HG03342 (cell line): ENCODE measurements at regions not wholly inside any gene's neighbourhood (a gene's known extent, or its start where the extent isn't known, plus 50 kb on each side); places are given as distances from the start of the nearest gene placed in this dataset.

Experiments used
- ATAC-seq: cut with Tn5 transposase; IDR thresholded peaks from one replicate; pipeline ENCODE4 v1.9.1; 2021; ENCODE audit warnings: mild to moderate bottlenecking, moderate library complexity; ENCODE audit not compliant: unreplicated experiment

- no peak for ATAC-seq
Observed at GRCh38 chr2:6054161-6054671, 362.0 kb downstream of the SOX11 start.

DNA sequence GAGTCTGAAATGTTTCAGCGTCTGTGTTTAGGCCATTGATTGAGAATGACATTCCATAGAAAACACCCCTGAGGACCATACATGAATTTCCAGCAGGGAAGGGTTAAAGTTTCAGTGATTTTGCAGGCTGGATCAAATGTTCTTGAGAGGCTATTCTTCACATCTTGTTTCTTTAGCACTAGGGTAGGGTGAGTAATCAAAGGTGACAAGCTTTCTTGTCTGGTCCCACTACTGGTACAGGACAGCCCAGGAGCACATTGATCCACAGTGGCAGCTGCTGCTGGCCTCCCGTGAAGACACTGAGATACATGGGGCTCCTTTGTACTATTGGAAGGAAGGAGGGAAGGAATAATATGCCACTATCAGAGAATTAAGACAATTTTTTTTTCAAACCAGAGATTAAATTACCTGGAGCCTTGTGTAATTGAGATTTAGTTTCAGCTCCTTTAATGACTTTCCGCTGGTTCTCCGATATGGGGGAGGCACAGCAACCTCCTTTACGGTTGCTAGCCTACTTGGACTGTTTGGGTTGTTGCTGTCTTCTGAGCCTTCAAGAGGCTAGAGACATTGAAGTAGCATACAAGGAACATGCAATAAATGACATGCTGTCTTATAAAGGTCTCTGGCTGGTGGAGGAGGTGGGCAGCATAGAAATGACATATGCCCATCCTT lies 368.9 kb downstream of the SOX11 start:
- ATAC-seq = no peak

GRCh38 chr2:6064757-6065156 lies 372.6 kb downstream of the SOX11 start:
- ATAC-seq = no peak

DNA sequence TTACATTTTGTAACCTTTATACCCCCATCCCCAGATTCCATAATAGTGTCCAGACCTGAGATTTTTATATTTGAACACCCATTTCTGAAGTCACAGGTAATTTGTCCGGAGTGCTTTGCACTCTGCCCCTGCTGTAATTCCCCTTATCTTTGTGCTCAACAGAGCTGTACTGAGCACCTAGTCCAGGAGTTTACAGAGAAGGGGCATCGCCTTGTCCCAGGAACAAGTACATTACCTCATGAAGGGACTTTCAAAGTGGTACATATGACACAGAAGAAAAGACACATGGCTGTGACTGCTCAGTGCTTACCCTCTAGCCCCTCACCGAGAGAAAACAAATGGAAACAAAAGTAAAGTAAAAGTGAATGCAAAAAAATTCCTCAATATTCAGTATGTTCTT lies 373.5 kb downstream of the SOX11 start:
- no peak for ATAC-seq

DNA sequence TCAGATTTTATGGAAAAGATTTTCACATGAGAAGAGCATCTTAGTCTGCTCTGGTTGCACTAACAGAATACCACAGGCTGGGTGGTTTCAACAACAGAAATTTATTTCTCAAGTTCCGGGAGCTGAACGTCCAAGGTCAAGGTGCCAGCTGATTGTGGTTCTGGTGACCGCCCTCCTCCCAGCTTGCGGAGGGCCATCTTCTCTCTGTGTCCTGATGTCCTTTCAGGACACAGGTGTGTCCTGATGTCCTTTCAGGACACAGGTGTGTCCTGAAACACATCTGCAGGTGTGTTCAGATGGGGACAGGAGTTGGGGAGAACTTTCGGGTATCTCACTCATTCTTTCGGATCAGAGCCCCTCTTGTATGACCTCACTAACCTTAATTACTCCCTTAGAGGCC lies 374.9 kb downstream of the SOX11 start:
- no peak for ATAC-seq

DNA sequence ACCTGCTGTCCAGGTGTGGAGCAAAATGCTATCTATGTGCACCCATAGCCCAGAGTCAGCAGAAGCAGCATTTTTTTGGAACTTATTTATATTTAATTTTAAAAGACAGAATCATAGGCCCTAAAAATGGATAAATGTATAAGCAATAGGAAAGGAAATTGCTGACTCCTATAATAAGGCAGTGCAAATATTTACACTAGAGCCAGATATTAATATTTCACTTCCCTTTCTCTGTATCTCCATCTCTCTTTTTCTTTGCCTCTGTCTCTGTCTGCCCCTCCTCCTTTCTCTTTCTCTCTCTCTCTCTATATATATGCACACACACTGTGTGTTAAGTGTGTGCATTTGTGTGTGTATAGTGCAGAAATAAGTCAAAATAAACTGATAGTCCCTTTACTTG lies 375.6 kb downstream of the SOX11 start:
- ATAC-seq = no peak

DNA sequence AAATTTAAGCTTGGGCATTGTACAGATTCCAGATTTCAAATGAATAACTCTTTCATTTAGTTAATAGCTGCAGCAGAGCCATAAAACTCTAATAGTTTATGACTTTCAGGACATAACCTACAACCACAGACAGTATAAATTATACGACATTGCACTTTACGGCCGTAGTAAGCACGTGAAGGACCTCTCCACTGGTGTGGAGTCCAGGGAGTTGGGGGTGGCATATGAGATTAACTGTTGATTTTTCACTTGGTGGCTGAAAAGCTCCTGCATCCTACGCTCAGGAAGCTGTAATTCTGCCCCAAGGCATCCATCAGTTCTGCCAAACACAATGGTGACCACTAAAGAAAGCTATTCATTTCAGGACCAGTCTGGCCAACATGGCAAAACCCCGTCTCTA lies 376.2 kb downstream of the SOX11 start:
- no peak for ATAC-seq

- ATAC-seq = no peak
Observed at GRCh38 chr2:6069381-6069780, 377.2 kb downstream of the SOX11 start.

GRCh38 chr2:6071519-6071918 lies 379.3 kb downstream of the SOX11 start:
- ATAC-seq = no peak

- ATAC-seq = no peak
Observed at GRCh38 chr2:6072276-6072675, 380.1 kb downstream of the SOX11 start.

GRCh38 chr2:6072768-6073167 lies 380.6 kb downstream of the SOX11 start:
- no peak for ATAC-seq

- ATAC-seq = no peak
Observed at GRCh38 chr2:6073191-6074088, 381.3 kb downstream of the SOX11 start.

- ATAC-seq = no peak
Observed at GRCh38 chr2:6074089-6074643, 382.0 kb downstream of the SOX11 start.

DNA sequence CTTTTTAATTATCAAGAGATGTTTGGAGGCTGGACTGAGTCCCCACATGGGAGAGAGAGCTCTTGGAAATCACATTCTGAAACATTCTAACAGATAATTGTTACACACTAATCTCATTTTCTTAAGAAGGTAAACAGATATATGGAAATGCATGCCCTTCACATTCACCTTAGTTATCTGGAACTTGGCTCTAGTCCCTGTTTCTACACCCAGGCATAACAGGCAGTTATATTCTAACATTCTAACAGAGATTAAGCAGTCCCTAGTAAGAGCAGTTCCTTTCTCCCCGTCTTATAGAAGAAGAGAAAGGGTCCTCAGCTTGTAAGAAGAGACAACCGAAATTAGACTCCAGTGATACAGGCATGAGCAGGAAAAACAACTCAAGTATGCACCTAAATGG lies 385.4 kb downstream of the SOX11 start:
- ATAC-seq = no peak

- no peak for ATAC-seq
Observed at GRCh38 chr2:6078414-6078813, 386.2 kb downstream of the SOX11 start.

- no peak for ATAC-seq
Observed at GRCh38 chr2:6079405-6079804, 387.2 kb downstream of the SOX11 start.

DNA sequence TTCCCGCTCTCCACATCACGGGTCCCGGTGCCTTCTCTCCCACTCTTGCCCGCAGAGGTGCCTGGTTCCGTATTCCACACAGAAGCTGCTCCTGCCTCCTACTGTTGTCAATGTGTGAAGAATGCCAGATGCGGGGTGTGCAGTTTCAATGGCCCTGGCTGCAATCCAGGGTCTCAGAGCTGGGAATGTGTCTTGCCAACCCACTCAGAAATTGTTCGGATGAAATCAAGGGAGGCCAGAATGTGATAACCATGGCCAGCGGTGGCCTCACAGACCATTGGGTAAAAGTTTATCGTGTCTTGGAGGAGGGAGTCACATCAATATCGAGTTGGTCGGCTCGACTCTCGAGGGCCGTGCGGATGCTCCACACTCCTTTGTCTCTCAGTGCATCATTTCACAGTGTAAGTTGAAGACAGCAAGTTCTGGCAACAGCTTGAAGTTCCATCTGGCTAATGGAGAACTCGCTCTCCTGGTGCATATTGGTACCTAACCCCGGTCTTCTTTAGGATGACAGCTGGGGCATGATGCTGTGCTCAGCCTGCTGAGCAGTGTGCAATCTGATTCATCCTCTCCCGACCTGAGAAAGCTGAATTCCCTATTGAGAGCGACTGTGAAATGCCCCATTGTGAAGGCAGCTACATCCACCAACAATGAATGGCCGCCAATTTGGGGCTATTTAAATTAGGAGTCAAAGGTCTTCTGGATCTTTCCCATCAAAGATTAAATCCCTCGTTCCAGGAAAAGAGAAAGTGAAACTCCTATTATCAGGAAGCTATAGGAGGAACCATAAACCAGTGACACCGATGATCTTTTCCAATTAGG lies 389.0 kb downstream of the SOX11 start:
- no peak for ATAC-seq

DNA sequence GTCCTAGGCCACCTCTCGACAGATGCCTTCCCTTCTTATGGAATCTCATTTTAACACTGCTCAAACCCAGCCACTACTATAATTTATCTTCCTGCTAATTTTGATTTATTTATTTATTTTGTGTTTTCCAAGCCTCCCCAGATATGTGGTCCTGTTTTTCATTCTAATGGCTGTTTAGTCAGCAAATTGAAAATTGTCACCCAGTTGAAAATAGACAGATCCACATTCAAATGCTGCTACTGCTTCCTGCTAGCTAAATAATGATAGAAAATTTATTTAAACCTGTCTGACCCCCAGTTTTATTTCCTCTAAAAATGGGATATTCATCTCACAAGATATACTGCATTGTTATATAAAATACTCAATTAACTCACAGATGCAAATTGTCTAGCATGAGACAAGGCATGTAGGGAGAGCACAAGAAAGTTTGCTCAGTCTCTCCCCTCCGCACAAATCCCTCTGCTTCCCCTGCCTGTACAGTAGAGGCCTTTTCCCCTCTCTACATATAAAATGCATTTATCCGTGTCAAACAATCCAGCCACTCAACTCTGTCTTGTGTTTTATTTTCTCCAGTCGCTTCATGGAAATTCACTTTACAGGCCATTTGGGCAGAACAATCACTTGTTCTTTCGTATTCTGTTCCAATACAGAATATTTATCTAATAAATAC lies 389.9 kb downstream of the SOX11 start:
- no peak for ATAC-seq

DNA sequence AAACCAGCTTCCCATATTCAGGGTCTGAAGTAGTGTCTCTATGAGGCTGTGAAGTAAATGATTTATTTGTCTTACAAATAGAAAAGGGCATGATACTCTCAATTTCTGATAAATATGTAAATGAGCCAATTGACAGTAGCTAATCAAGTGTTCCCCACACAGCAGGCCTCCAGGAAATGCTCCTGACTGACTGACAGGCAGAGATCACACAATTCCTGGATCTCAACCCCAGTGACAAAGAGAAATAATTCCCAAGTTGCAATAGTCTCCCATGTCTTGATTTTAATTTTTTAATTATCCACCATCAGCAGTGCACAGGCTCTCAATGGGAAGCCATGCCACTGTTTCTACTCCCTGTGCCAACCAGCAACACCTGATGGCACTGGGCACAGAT lies 390.4 kb downstream of the SOX11 start:
- no peak for ATAC-seq

GRCh38 chr2:6083136-6083535 lies 391.0 kb downstream of the SOX11 start:
- no peak for ATAC-seq
